HCT116 (cell line): ENCODE measurements at regions not wholly inside any gene's neighbourhood (a gene's known extent, or its start where the extent isn't known, plus 50 kb on each side); places are given as distances from the start of the nearest gene placed in this dataset.
"Not testable (repeated sequence)": the region's sequence is repeated elsewhere in the genome, so short reads cannot be mapped to it uniquely, and the experiment has no call there.

Source experiments
- ATAC-seq: fragments of 200-7000 bp; cut with Tn5 transposase; 2 replicates; pipeline ENCODE4 v1.9.1; 2020; ENCODE audit warnings: mild to moderate bottlenecking, moderate library complexity
- BruUV-seq: library from RNA; stranded (reverse); fragments of 400-500 nt; replicated peaks from 2 replicates; lab custom pipeline; 2021; lab: Mats Ljungman, UMichigan
- CTCF ChIA-PET: fragments of 300-600 bp; sonication (Branson Sonifier 250); formaldehyde crosslinking; loops from one replicate; lab custom pipeline; 2021; ENCODE audit warnings: antibody characterized with exemption; lab: Charles Lee
- POLR2A ChIA-PET: fragments of 300-600, 350-600 bp; sonication (Branson Sonifier 250); formaldehyde crosslinking; loops from one replicate; lab custom pipeline; 2021; ENCODE audit warnings: antibody characterized with exemption; lab: Charles Lee
- RAD21 ChIA-PET, 2 experiments: fragments of 300-600 bp; sonication (Branson Sonifier 250); formaldehyde crosslinking; loops; one replicate each; lab custom pipeline; 2023; ENCODE audit warnings: low total read pairs in 2 of 2; ENCODE audit not compliant: uncharacterized antibody in 2 of 2, unreplicated experiment in 2 of 2, low non-redundant PET in 1 of 2; lab: Charles Lee
- DNase-seq: peaks from one replicate; pipeline ENCODE4 v3.0.0-alpha.2; 2010; ENCODE audit warnings: low read depth, low spot score
- H2AFZ ChIP-seq: fragments of 200-600 bp; shearing (Covaris generic), sonication (generic); 2 replicates; pipeline ENCODE4 v1.6.1; 2017; ENCODE audit warnings: low read depth, mixed run types, mixed read lengths, antibody characterized with exemption, low read length; ENCODE audit not compliant: poor library complexity, severe bottlenecking
- H3K27ac ChIP-seq: 2 replicates; pipeline ENCODE4 v1.5.1; 2012; ENCODE audit warnings: low read depth, low read length
- H3K27me3 ChIP-seq: fragments of 200-600 bp; sonication (generic); 2 replicates; pipeline ENCODE4 v1.6.1; 2016; ENCODE audit warnings: mixed run types, low read length, mixed read lengths; ENCODE audit not compliant: insufficient read depth
- H3K36me3 ChIP-seq, 2 experiments: fragments of 200-500 bp in 1 of 2; fragments of 200-600 bp in 1 of 2; sonication (Bioruptor generic) in 1 of 2; sonication (generic) in 1 of 2; 2 replicates each; pipeline versions ENCODE4 v1.5.1 to v1.6.1; 2014 to 2016; ENCODE audit warnings: low read length in 2 of 2, inconsistent platforms in 1 of 2, mixed read lengths in 1 of 2, mixed run types in 1 of 2; ENCODE audit not compliant: insufficient read depth in 2 of 2, control insufficient read depth in 1 of 2
- H3K4me1 ChIP-seq, 2 experiments: fragments of 200-600 bp in 1 of 2; sonication (generic) in 1 of 2; 2 replicates each; pipeline versions ENCODE4 v1.5.1 to v1.6.1; 2012 to 2017; ENCODE audit warnings: low read length in 2 of 2, inconsistent platforms in 1 of 2, mild to moderate bottlenecking in 1 of 2, mixed read lengths in 1 of 2, mixed run types in 1 of 2, moderate library complexity in 1 of 2; ENCODE audit not compliant: insufficient read depth in 2 of 2, control insufficient read depth in 1 of 2
- H3K4me2 ChIP-seq: fragments of 200-600 bp; sonication (generic); 2 replicates; pipeline ENCODE4 v1.6.1; 2017; ENCODE audit warnings: mixed run types, low read length, mixed read lengths
- H3K4me3 ChIP-seq, 2 experiments: fragments of 200-600 bp in 1 of 2; sonication (generic) in 1 of 2; replicated peaks in 1 of 2; 2 replicates each; pipeline ENCODE4 v1.5.1; 2011 to 2016; ENCODE audit warnings: low read length in 2 of 2, control low read depth in 1 of 2, low read depth in 1 of 2, mild to moderate bottlenecking in 1 of 2, mixed read lengths in 1 of 2, mixed run types in 1 of 2
- H3K79me2 ChIP-seq: fragments of 200-600 bp; sonication (generic); 2 replicates; pipeline ENCODE4 v1.6.1; 2017; ENCODE audit warnings: mild to moderate bottlenecking, mixed run types, low read length, moderate library complexity, mixed read lengths; ENCODE audit not compliant: insufficient read depth
- H3K9ac ChIP-seq: fragments of 200-600 bp; sonication (generic); 2 replicates; pipeline ENCODE4 v1.6.1; 2016; ENCODE audit warnings: low read length, mixed read lengths
- H3K9me2 ChIP-seq: fragments of 200-600 bp; sonication (generic), shearing (Covaris generic); 2 replicates; pipeline ENCODE4 v1.6.1; 2017; ENCODE audit warnings: mixed run types, mild to moderate bottlenecking, moderate library complexity; ENCODE audit not compliant: insufficient read depth
- H3K9me3 ChIP-seq, 2 experiments: fragments of 200-500 bp in 1 of 2; fragments of 200-600 bp in 1 of 2; sonication (Bioruptor generic) in 1 of 2; sonication (generic) in 1 of 2; 2 replicates each; pipeline ENCODE4 v1.6.1; 2014 to 2017; ENCODE audit warnings: low read length in 2 of 2, mixed read lengths in 2 of 2, inconsistent platforms in 1 of 2, low read depth in 1 of 2, mild to moderate bottlenecking in 1 of 2, mixed run types in 1 of 2, moderate library complexity in 1 of 2; ENCODE audit not compliant: control insufficient read depth in 1 of 2, insufficient read depth in 1 of 2
- H4K20me1 ChIP-seq: fragments of 200-600 bp; sonication (generic), shearing (Covaris generic); 2 replicates; pipeline ENCODE4 v1.6.1; 2017; ENCODE audit warnings: mixed run types, mild to moderate bottlenecking, moderate library complexity; ENCODE audit not compliant: insufficient read depth
- CBX3 ChIP-seq: IDR thresholded peaks from 2 replicates; pipeline ENCODE4 v1.6.1; 2012; ENCODE audit warnings: low read depth
- CTCF ChIP-seq, 3 experiments: fragments of 200-600 bp in 1 of 3; sonication (generic) in 1 of 3; IDR thresholded peaks in 2 of 3; conservative IDR thresholded peaks in 1 of 3; 2 replicates each; pipeline ENCODE4 v1.5.1; 2012 to 2017; ENCODE audit warnings: low read depth in 2 of 3, low read length in 2 of 3, antibody characterized with exemption in 1 of 3, borderline replicate concordance in 1 of 3, control low read depth in 1 of 3, mild to moderate bottlenecking in 1 of 3, mixed read lengths in 1 of 3, mixed run types in 1 of 3, moderate library complexity in 1 of 3; ENCODE audit not compliant: insufficient read depth in 1 of 3
- EGR1 ChIP-seq: IDR thresholded peaks from 2 replicates; pipeline ENCODE4 v1.6.1; 2012; ENCODE audit warnings: low read depth
- ELF1 ChIP-seq: IDR thresholded peaks from 2 replicates; pipeline ENCODE4 v1.6.1; 2012; ENCODE audit warnings: low read depth, borderline replicate concordance
- EZH2 ChIP-seq: fragments of 200-600 bp; sonication (generic); IDR thresholded peaks from 2 replicates; pipeline ENCODE4 v1.6.1; 2017; ENCODE audit warnings: antibody characterized with exemption, mixed run types
- POLR2A ChIP-seq: IDR thresholded peaks from 2 replicates; pipeline ENCODE4 v1.7.0; 2011; ENCODE audit warnings: borderline replicate concordance; ENCODE audit not compliant: insufficient read depth, insufficient read length; ENCODE audit errors: extremely low read depth
- POLR2AphosphoS5 ChIP-seq: IDR thresholded peaks from 2 replicates; pipeline ENCODE4 v1.6.1; 2011; ENCODE audit warnings: mild to moderate bottlenecking, low read depth, low read length, moderate library complexity
- REST ChIP-seq: IDR thresholded peaks from 2 replicates; pipeline ENCODE4 v1.6.1; 2012; ENCODE audit warnings: low read depth
- SP1 ChIP-seq: IDR thresholded peaks from 2 replicates; pipeline ENCODE4 v1.6.1; 2012; ENCODE audit warnings: low read depth
- ZBTB33 ChIP-seq: IDR thresholded peaks from 2 replicates; pipeline ENCODE4 v1.6.1; 2011; ENCODE audit warnings: mild to moderate bottlenecking, low read length, moderate library complexity; ENCODE audit not compliant: insufficient replicate concordance; ENCODE audit errors: extremely low read depth
- ZNF274 ChIP-seq: fragments of 200-500 bp; sonication (Bioruptor generic); IDR thresholded peaks from 2 replicates; pipeline ENCODE4 v1.6.1; 2014; ENCODE audit warnings: mild to moderate bottlenecking, low read depth, low read length, inconsistent platforms
- intact Hi-C: fragments of 100-400 bp; cut with micrococcal nuclease; formaldehyde crosslinking; loops from 2 replicates; pipeline ENCODE4 v1.10.0; 2022

- H2AFZ ChIP-seq, H3K9me2 ChIP-seq, H3K4me1 ChIP-seq, H3K4me2 ChIP-seq, intact Hi-C loops, H3K27ac ChIP-seq, DNase-seq, H4K20me1 ChIP-seq, CTCF ChIA-PET, H3K36me3 ChIP-seq, H3K27me3 ChIP-seq, BruUV-seq, H3K9ac ChIP-seq, H3K4me3 ChIP-seq, POLR2A ChIA-PET, ATAC-seq, H3K79me2 ChIP-seq: not testable (repeated sequence)
- H3K9me3 ChIP-seq, result peaks cover 0 to 30% of the 10 kb centered on the region in 2 experiments; a peak in 2 of 4 replicates
- RAD21 ChIA-PET, result interaction anchor here in 1 of 2 experiments (0.6 kb wide), 1 partner anchor 181 kb away, joined by 3 read pairs; no protein-coding TSS in a partner anchor
Measured at GRCh38 chr17:33959098-33959497, 296.0 kb upstream of the CCL2 start.

- no peak for ATAC-seq
- ChIA-PET CTCF (no interaction called here), POLR2A (no interaction called here), RAD21 (no interaction called here)
- Histone ChIP-seq H4K20me1 (no peaks in the 10 kb centered on the region), H3K36me3 (no peaks in the 10 kb centered on the region), H3K9me3 (peaks cover 0 to 22% of the 10 kb centered on the region in 2 experiments; a peak in 2 of 4 replicates), H3K4me1 (no peaks in the 10 kb centered on the region), H3K79me2 (no peaks in the 10 kb centered on the region), H3K9me2 (no peaks in the 10 kb centered on the region), H3K27me3 (no peaks in the 10 kb centered on the region), H3K9ac (no peak overlapping the region), H2AFZ (no peak overlapping the region), H3K27ac (no peak overlapping the region), H3K4me3 (no peak overlapping the region), H3K4me2 (no peak overlapping the region)
- DNase-seq, result no peak
- intact Hi-C loops, result no loop called here
- no TSS peak for BruUV-seq
- TF ChIP-seq EGR1, result no peak
- TF ChIP-seq CTCF (IDR thresholded peaks at IDR 0.05 in 2 of 3, conservative IDR thresholded peaks at IDR 0.05 in 1 of 3; ENCODE audit: borderline replicate concordance in 1 of 3, insufficient read depth in 1 of 3, low read depth in 2 of 3, low read length in 2 of 3), result no peak
- no peak for TF ChIP-seq EZH2
- TF ChIP-seq ELF1, result no peak
- no peak for TF ChIP-seq POLR2AphosphoS5
- TF ChIP-seq POLR2A, result no peak
- no peak for TF ChIP-seq ZBTB33
- no peak for TF ChIP-seq CBX3
- TF ChIP-seq REST, result no peak
- TF ChIP-seq ZNF274, result no peak
- TF ChIP-seq SP1, result no peak
Measured at GRCh38 chr17:33962857-33963655, 292.0 kb upstream of the CCL2 start.
